Heart right ventricle (tissue), 16 donors: ENCODE measurements at regions not wholly inside any gene's neighbourhood (a gene's known extent, or its start where the extent isn't known, plus 50 kb on each side); places are given as distances from the start of the nearest gene placed in this dataset.

Experiments used
- ATAC-seq, 8 donors: fragments of 200-7000 bp; cut with Tn5 transposase; one replicate each; pipeline ENCODE4 v1.9.1; 2020; ENCODE audit warnings: mild to moderate bottlenecking in 8 of 8, moderate library complexity in 8 of 8, moderate number of reproducible peaks in 1 of 8
- DNase-seq, 2 donors: peaks; one replicate each; pipeline ENCODE4 v3.0.0-alpha.2; 2020
- H3K27ac ChIP-seq, 10 donors: fragments of 200-600 bp; sonication (generic) in 2 of 10; one replicate each; pipeline versions ENCODE4 v1.5.0 to v1.8.0; 2020 to 2022; ENCODE audit warnings: mild to moderate bottlenecking in 3 of 10
- H3K27me3 ChIP-seq, 7 donors: fragments of 200-600 bp; one replicate each; pipeline ENCODE4 v1.8.0; 2021 to 2022; ENCODE audit warnings: mild to moderate bottlenecking in 2 of 7
- H3K36me3 ChIP-seq, 9 donors: fragments of 200-600 bp; sonication (generic) in 1 of 9; one replicate each; pipeline versions ENCODE4 v1.5.0 to v1.8.0; 2020 to 2022; ENCODE audit warnings: mild to moderate bottlenecking in 2 of 9
- H3K4me1 ChIP-seq, 9 donors: fragments of 200-600 bp; sonication (generic) in 1 of 9; one replicate each; pipeline versions ENCODE4 v1.5.0 to v1.8.0; 2020 to 2022; ENCODE audit warnings: mild to moderate bottlenecking in 4 of 9
- H3K4me3 ChIP-seq, 10 donors: fragments of 200-600 bp; sonication (generic) in 2 of 10; one replicate each; pipeline versions ENCODE4 v1.5.0 to v1.8.0; 2020 to 2022; ENCODE audit warnings: mild to moderate bottlenecking in 7 of 10, moderate library complexity in 2 of 10
- H3K9me3 ChIP-seq, 11 donors: fragments of 200-600 bp in 10 of 11; sonication (generic) in 2 of 11; one replicate each; pipeline versions ENCODE4 v1.5.0 to v1.8.0; 2013 to 2022; ENCODE audit warnings: mild to moderate bottlenecking in 2 of 11, control low read depth in 1 of 11, moderate library complexity in 1 of 11
- CTCF ChIP-seq, 9 donors: fragments of 200-600 bp; sonication (generic) in 2 of 9; IDR thresholded peaks; one replicate each; pipeline versions ENCODE4 v1.5.0 to v1.8.0; 2021 to 2022; ENCODE audit warnings: antibody characterized with exemption in 9 of 9, mild to moderate bottlenecking in 5 of 9, moderate library complexity in 1 of 9
- WGBS, 2 donors: extraction: QIAGEN DNeasy Blood & Tissue Kit; methylation state at CpG; one replicate each; pipeline ENCODE4 v1.1.7; 2013; ENCODE audit warnings: inconsistent platforms in 1 of 2; 5-methylcytosine and 5-hydroxymethylcytosine counted together
- intact Hi-C, 10 donors: fragments of 100-400 bp; cut with DNase I; formaldehyde crosslinking; loops; one replicate each; pipeline versions ENCODE4 v1.11.1 to v1.14.2; 2022
- donor health status: Arrhythmogenic right ventricular cardiomyopathy.
- donor health status: ischemic (EF 13 %, LVEDD 7.1; RV severe dilation, severe dysfunction).
- donor health status: healthy with polysubstance abuse.
- donor health status: DM: no; HTN: yes; CAD: no.
- donor health status: DM: no; HTN: no; CAD: no.
- donor health status: ischemic (EF 25% LVEDD 6.9; RV normal size, moderate dysfunction).
- donor health status: ischemic (EF 25% LVEDD 5.7; RV mildly dilated, moderate dysfunction).
- donor health status: healthy.
- donor health status: DM: yes; HTN: yes; CAD: no.
- donor health status: Ischemic cardiomyopathy.
- donor health status: ischemic (EF 35%, LVEDD 5.7; RV mildly dilated, moderate dysfunction).
- donor health status: nonischemic (EF 11% LVEDD 7.7; RV severe dilation, severe dysfunction).
- donor health status: DM: yes; HTN: yes; CAD: no.
- donor health status: PGD.
- donor health status: ischemic (EF 29% LVEDD 5.4; RV normal size, mild dysfunction).
- donor health status: nonischemic (EF 23%, LVEDD 6.1; RV moderate dilation, normal function).

- no peaks in the 10 kb centered on the region for H3K27me3 ChIP-seq
- H3K9me3 ChIP-seq, result peaks cover 0 to 4% (median 0%) of the 10 kb centered on the region in 11 donors
- ATAC-seq (no peak), DNase-seq (no peak)
- 92 to 93% methylated on average over 8 of the region's 8 CpGs for WGBS, 2 donors
- intact Hi-C loops, result no loop called here
- H3K4me1 ChIP-seq, result no peaks in the 10 kb centered on the region
- no peak overlapping the region for H3K4me3 ChIP-seq
- H3K27ac ChIP-seq, result no peak overlapping the region
- TF ChIP-seq CTCF (IDR thresholded peaks at IDR 0.05), result no peak
- no peaks in the 10 kb centered on the region for H3K36me3 ChIP-seq
Observed at GRCh38 chr6:139497345-139497961, 123.0 kb upstream of the CITED2 start.

- Histone ChIP-seq H3K9me3 (peaks cover 0 to 4% (median 0%) of the 10 kb centered on the region in 11 donors), H3K4me3 (no peak overlapping the region), H3K4me1 (no peaks in the 10 kb centered on the region), H3K27ac (no peak overlapping the region), H3K36me3 (no peaks in the 10 kb centered on the region), H3K27me3 (no peaks in the 10 kb centered on the region)
- 64 to 78% methylated on average over 3 of the region's 3 CpGs for WGBS, 2 donors
- DNase-seq, result no peak
- no peak for TF ChIP-seq CTCF (IDR thresholded peaks at IDR 0.05)
- ATAC-seq, result no peak
- intact Hi-C loops, result no loop called here
Observed at GRCh38 chr6:139496654-139497344, 122.4 kb upstream of the CITED2 start.

- intact Hi-C loops, result no loop called here
- Histone ChIP-seq H3K9me3 (no peaks in the 10 kb centered on the region), H3K4me3 (no peak overlapping the region), H3K36me3 (no peaks in the 10 kb centered on the region), H3K27ac (no peak overlapping the region), H3K27me3 (no peaks in the 10 kb centered on the region), H3K4me1 (peaks cover 0 to 7% (median 0%) of the 10 kb centered on the region in 9 donors)
- DNase-seq, result no peak
- no peak for TF ChIP-seq CTCF (IDR thresholded peaks at IDR 0.05)
- 93% methylated on average over 9 of the region's 9 CpGs for WGBS, 2 donors
- ATAC-seq, result no peak
Observed at GRCh38 chr6:139494376-139494990, 120.0 kb upstream of the CITED2 start.

GRCh38 chr6:139490482-139490881, 116.0 kb upstream of the CITED2 start:
- Histone ChIP-seq H3K4me3 (no peak overlapping the region), H3K27me3 (no peaks in the 10 kb centered on the region), H3K27ac (no peak overlapping the region), H3K9me3 (no peaks in the 10 kb centered on the region), H3K4me1 (peaks cover 0 to 7% (median 0%) of the 10 kb centered on the region in 9 donors), H3K36me3 (no peaks in the 10 kb centered on the region)
- TF ChIP-seq CTCF (IDR thresholded peaks at IDR 0.05), result no peak
- intact Hi-C loops, result no loop called here
- no peak for ATAC-seq
- no peak for DNase-seq
- 77 to 83% methylated on average over 4 of the region's 4 CpGs for WGBS, 2 donors
